GM13976 (cell line): ENCODE measurements at regions not wholly inside any gene's neighbourhood (a gene's known extent, or its start where the extent isn't known, plus 50 kb on each side); places are given as distances from the start of the nearest gene placed in this dataset.

Source experiments
- DNase-seq: peaks from one replicate; pipeline ENCODE4 v3.0.0; 2012; ENCODE audit warnings: low spot score
- in situ Hi-C: fragments of 300-500 bp; cut with MboI; formaldehyde crosslinking; loops from one replicate; pipeline ENCODE4 v1.12.0; 2022; ENCODE audit warnings: low sequenced_read_pairs, mixed read lengths, inconsistent platforms; ENCODE audit not compliant: unreplicated experiment
- TF ChIP-seq, protein P1 (sequence below): IDR thresholded peaks from 2 replicates; pipeline ENCODE4 v1.5.1; 2012; ENCODE audit warnings: borderline replicate concordance, mild to moderate bottlenecking; ENCODE audit not compliant: insufficient read depth; ENCODE audit errors: extremely low read depth, missing control alignments, control extremely low read depth

GRCh38 chr6:33947916-33948594, 144.3 kb upstream of the MLN start:
- in situ Hi-C loops, result no loop called here
- no peak for DNase-seq
- TF ChIP-seq, protein P1, sequence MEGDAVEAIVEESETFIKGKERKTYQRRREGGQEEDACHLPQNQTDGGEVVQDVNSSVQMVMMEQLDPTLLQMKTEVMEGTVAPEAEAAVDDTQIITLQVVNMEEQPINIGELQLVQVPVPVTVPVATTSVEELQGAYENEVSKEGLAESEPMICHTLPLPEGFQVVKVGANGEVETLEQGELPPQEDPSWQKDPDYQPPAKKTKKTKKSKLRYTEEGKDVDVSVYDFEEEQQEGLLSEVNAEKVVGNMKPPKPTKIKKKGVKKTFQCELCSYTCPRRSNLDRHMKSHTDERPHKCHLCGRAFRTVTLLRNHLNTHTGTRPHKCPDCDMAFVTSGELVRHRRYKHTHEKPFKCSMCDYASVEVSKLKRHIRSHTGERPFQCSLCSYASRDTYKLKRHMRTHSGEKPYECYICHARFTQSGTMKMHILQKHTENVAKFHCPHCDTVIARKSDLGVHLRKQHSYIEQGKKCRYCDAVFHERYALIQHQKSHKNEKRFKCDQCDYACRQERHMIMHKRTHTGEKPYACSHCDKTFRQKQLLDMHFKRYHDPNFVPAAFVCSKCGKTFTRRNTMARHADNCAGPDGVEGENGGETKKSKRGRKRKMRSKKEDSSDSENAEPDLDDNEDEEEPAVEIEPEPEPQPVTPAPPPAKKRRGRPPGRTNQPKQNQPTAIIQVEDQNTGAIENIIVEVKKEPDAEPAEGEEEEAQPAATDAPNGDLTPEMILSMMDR, result no peak

DNA sequence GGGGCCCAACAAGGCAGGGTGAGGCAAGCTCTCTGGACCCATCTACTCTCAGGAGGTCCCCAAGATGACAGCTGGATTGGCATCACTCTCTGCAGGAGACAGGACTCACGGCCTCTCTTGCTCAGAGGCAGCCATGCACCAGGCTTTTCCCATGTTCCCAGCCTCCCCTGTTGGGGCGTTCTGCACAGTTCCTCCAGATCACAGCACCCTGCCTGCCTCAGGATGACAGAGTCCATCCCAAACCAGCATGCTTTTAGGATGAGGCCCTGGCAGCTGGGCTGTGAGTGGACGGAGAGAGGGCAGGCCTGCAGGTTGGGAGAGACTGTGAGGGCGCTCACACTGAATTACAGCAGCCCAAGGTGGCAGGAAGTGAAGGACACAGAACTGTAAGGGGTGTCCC, 143.2 kb upstream of the MLN start:
- no peak for DNase-seq
- in situ Hi-C loops, result no loop called here
- TF ChIP-seq, protein P1, result no peak

GRCh38 chr6:33945931-33946330, 142.1 kb upstream of the MLN start:
- TF ChIP-seq, protein P1, result no peak
- in situ Hi-C loops, result no loop called here
- no peak for DNase-seq

- TF ChIP-seq, protein P1, result no peak
- DNase-seq, result no peak
- in situ Hi-C loops, result no loop called here
Observed at GRCh38 chr6:33944686-33945411, 141.0 kb upstream of the MLN start.

- in situ Hi-C loops, result no loop called here
- TF ChIP-seq, protein P1, result no peak
- no peak for DNase-seq
Observed at GRCh38 chr6:33936886-33937285, 133.1 kb upstream of the MLN start.

DNA sequence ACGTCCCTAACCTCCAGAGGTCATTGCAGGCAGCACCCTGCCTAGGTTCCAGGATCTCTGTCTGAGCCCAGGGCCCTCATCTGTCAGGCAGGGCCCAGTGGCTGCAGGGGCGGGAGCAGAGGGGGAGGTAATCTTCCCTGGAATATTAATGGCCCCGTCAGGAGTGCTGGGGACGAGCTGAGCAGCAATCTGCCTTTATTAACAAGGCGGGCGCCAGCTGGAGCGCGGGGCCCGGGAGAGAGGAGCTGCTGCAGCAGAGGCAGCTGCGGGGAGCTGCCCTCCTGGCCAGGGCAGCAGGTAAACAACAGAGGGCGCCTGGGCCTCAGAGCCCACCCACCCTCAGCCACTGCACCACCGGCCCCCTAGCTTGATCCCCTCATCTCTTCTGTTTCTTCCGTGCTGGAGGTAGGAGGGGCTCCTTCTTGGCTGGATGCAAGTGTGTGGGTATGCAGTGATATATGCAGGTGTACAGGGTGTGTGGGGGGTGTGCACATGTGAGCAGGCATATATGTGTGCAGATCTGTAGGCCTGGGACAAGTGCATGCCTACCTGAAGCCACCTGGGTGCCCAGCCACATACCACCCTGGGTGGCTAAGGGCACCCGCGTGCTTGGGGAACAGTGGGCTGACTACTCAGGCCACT, 131.8 kb upstream of the MLN start:
- no peak for DNase-seq
- TF ChIP-seq, protein P1, result no peak
- in situ Hi-C loops, result no loop called here
